HEK293 (cell line): ENCODE measurements at regions not wholly inside any gene's neighbourhood (a gene's known extent, or its start where the extent isn't known, plus 50 kb on each side); places are given as distances from the start of the nearest gene placed in this dataset.

ENCODE experiments used
- CTCF ChIP-seq: fragments of 450-650 bp; formaldehyde crosslinking; IDR thresholded peaks from 2 replicates; pipeline ENCODE4 v1.5.1; 2016; ENCODE audit warnings: missing biosample characterization, missing genetic modification characterization
- YY1 ChIP-seq: fragments of 450-650 bp; formaldehyde crosslinking; IDR thresholded peaks from 2 replicates; pipeline ENCODE4 v1.5.1; 2018; ENCODE audit warnings: missing biosample characterization, missing genetic modification characterization
- ZBTB11 ChIP-seq: fragments of 450-650 bp; formaldehyde crosslinking; conservative IDR thresholded peaks from 2 replicates; pipeline ENCODE4 v1.5.1; 2016; ENCODE audit warnings: low read depth, missing biosample characterization, missing genetic modification characterization
- ZNF701 ChIP-seq: fragments of 450-650 bp; formaldehyde crosslinking; IDR thresholded peaks from 2 replicates; pipeline ENCODE4 v1.5.1; 2016; ENCODE audit warnings: missing biosample characterization, missing genetic modification characterization
- ZNF837 ChIP-seq: fragments of 450-650 bp; formaldehyde crosslinking; IDR thresholded peaks from 2 replicates; pipeline ENCODE4 v1.5.1; 2016; ENCODE audit warnings: missing biosample characterization, missing genetic modification characterization

- no peak for TF ChIP-seq ZNF701 (tag by site-specific recombination)
- TF ChIP-seq YY1 (tag by site-specific recombination) = no peak
- TF ChIP-seq CTCF (tag by site-specific recombination) = no peak
- no peak for TF ChIP-seq ZNF837
- TF ChIP-seq ZBTB11 = no peak
Measured at GRCh38 chr1:22239378-22239777, 96.5 kb upstream of the WNT4 start.
